Adrenal gland (tissue), 5 donors: ENCODE measurements at regions not wholly inside any gene's neighbourhood (a gene's known extent, or its start where the extent isn't known, plus 50 kb on each side); places are given as distances from the start of the nearest gene placed in this dataset.
"Not testable (repeated sequence)": the region's sequence is repeated elsewhere in the genome, so short reads cannot be mapped to it uniquely, and the experiment has no call there.

ENCODE experiments used
- CTCF ChIP-seq, 6 experiments: fragments of 450-650 bp in 4 of 6; fragments of 200-600 bp in 2 of 6; sonication (generic) in 1 of 6; IDR thresholded peaks; 1 replicate in 5 of 6; 2 replicates in 1 of 6; pipeline versions ENCODE4 v1.5.1 to v1.8.0; 2016 to 2021; ENCODE audit warnings: antibody characterized with exemption in 6 of 6, mild to moderate bottlenecking in 2 of 6, moderate library complexity in 1 of 6
- POLR2A ChIP-seq, 2 donors: fragments of 450-650 bp; IDR thresholded peaks; one replicate each; pipeline ENCODE4 v1.6.1; 2017; ENCODE audit warnings: antibody characterized with exemption in 2 of 2, mild to moderate bottlenecking in 2 of 2, moderate library complexity in 1 of 2
- donor health status: DM: no; HTN: no; CAD: no.

GRCh38 chrY:3120716-3121115 is 185.5 kb downstream of the ZFY start:
- TF ChIP-seq CTCF, POLR2A (IDR thresholded peaks at IDR 0.05): not testable (repeated sequence)
